NAMALWA (cell line): ENCODE measurements at regions not wholly inside any gene's neighbourhood (a gene's known extent, or its start where the extent isn't known, plus 50 kb on each side); places are given as distances from the start of the nearest gene placed in this dataset.
"Not testable (repeated sequence)": the region's sequence is repeated elsewhere in the genome, so short reads cannot be mapped to it uniquely, and the experiment has no call there.

Experiments used
- DNase-seq: peaks from one replicate; pipeline ENCODE4 v3.0.0-alpha.2; 2015; ENCODE audit warnings: low spot score

- DNase-seq, result not testable (repeated sequence)
Observed at GRCh38 chr17:30686538-30687479, 137.7 kb downstream of the CRLF3 start.

- not testable (repeated sequence) for DNase-seq
Observed at GRCh38 chr17:30682280-30682679, 142.2 kb downstream of the CRLF3 start.

GRCh38 chr17:30680681-30681080, 143.8 kb downstream of the CRLF3 start:
- not testable (repeated sequence) for DNase-seq

- no peak for DNase-seq
Observed at GRCh38 chr17:30677550-30678249, 146.8 kb downstream of the CRLF3 start.

GRCh38 chr17:30675777-30676492, 148.6 kb downstream of the CRLF3 start:
- not testable (repeated sequence) for DNase-seq

- DNase-seq, result not testable (repeated sequence)
Observed at GRCh38 chr17:30669217-30669649, 155.3 kb downstream of the CRLF3 start.

GRCh38 chr17:30668360-30669181, 155.9 kb downstream of the CRLF3 start:
- DNase-seq, result not testable (repeated sequence)

- DNase-seq, result not testable (repeated sequence)
Observed at GRCh38 chr17:30667657-30668359, 156.7 kb downstream of the CRLF3 start.

- not testable (repeated sequence) for DNase-seq
Observed at GRCh38 chr17:30666838-30667656, 157.4 kb downstream of the CRLF3 start.

- not testable (repeated sequence) for DNase-seq
Observed at GRCh38 chr17:30663727-30664455, 160.6 kb downstream of the CRLF3 start.

- DNase-seq, result not testable (repeated sequence)
Observed at GRCh38 chr17:30657148-30657547, 167.3 kb downstream of the CRLF3 start.

- DNase-seq, result not testable (repeated sequence)
Observed at GRCh38 chr17:30653038-30653437, 171.5 kb downstream of the CRLF3 start.

GRCh38 chr17:30650149-30650548, 172.9 kb downstream of the GOSR1 start:
- not testable (repeated sequence) for DNase-seq

GRCh38 chr17:30648015-30648620, 170.9 kb downstream of the GOSR1 start:
- DNase-seq, result not testable (repeated sequence)

- peak; percentile 32 for DNase-seq
Observed at GRCh38 chr17:30645875-30646274, 168.7 kb downstream of the GOSR1 start.

- DNase-seq, result not testable (repeated sequence)
Observed at GRCh38 chr17:30644713-30645112, 167.5 kb downstream of the GOSR1 start.

GRCh38 chr17:30644287-30644686, 167.1 kb downstream of the GOSR1 start:
- not testable (repeated sequence) for DNase-seq

- DNase-seq, result not testable (repeated sequence)
Observed at GRCh38 chr17:30641428-30641827, 164.2 kb downstream of the GOSR1 start.
